ENCODE measurements at regions not wholly inside any gene's neighbourhood (a gene's known extent, or its start where the extent isn't known, plus 50 kb on each side); places are given as distances from the start of the nearest gene placed in this dataset.
"Not testable (repeated sequence)": the region's sequence is repeated elsewhere in the genome, so short reads cannot be mapped to it uniquely, and the experiment has no call there.

- no peaks in the 10 kb centered on the region for H3K4me1 ChIP-seq
- intact Hi-C loops (cut with DNase I) = no loop called here
- DNase-seq (no peak), ATAC-seq (no peak)
- H3K36me3 ChIP-seq = no peaks in the 10 kb centered on the region
- no peaks in the 10 kb centered on the region for H3K9me3 ChIP-seq
- no peak overlapping the region for H3K27ac ChIP-seq
- H3K4me3 ChIP-seq = no peak overlapping the region
- TF ChIP-seq CTCF (IDR thresholded peaks at IDR 0.05) = no peak
- H3K27me3 ChIP-seq (ENCODE audit: low read depth) = no peaks in the 10 kb centered on the region
Measured at GRCh38 chr2:180890781-180891180, 89.6 kb upstream of the UBE2E3 start.

- DNase-seq (no peak), ATAC-seq (no peak)
- Histone ChIP-seq H3K36me3 (no peaks in the 10 kb centered on the region), H3K9me3 (peaks cover 5% of the 10 kb centered on the region), H3K4me1 (no peaks in the 10 kb centered on the region), H3K4me3 (no peak overlapping the region), H3K27ac (no peak overlapping the region), H3K27me3 (ENCODE audit: low read depth) (no peaks in the 10 kb centered on the region)
- intact Hi-C loops (cut with DNase I) = no loop called here
- TF ChIP-seq CTCF (IDR thresholded peaks at IDR 0.05) = no peak
Measured at GRCh38 chr2:180882959-180883358, 97.4 kb upstream of the UBE2E3 start.

GRCh38 chr2:180876506-180876905 lies 103.9 kb upstream of the UBE2E3 start:
- intact Hi-C loops (cut with DNase I) = no loop called here
- H3K4me1 ChIP-seq = no peaks in the 10 kb centered on the region

GRCh38 chr2:180873219-180873618 lies 107.2 kb upstream of the UBE2E3 start:
- Histone ChIP-seq H3K9me3 (no peaks in the 10 kb centered on the region), H3K36me3 (no peaks in the 10 kb centered on the region), H3K4me1 (no peaks in the 10 kb centered on the region), H3K4me3 (no peak overlapping the region), H3K27ac (no peak overlapping the region), H3K27me3 (ENCODE audit: low read depth) (no peaks in the 10 kb centered on the region)
- no peak for DNase-seq
- TF ChIP-seq CTCF (IDR thresholded peaks at IDR 0.05) = no peak
- intact Hi-C loops (cut with DNase I) = no loop called here
- ATAC-seq = no peak

More at GRCh38 chr2:180876506-180876905, 103.9 kb upstream of the UBE2E3 start:
- Histone ChIP-seq H3K4me3 (no peak overlapping the region), H3K36me3 (no peaks in the 10 kb centered on the region), H3K9me3 (peaks cover 5% of the 10 kb centered on the region), H3K27me3 (ENCODE audit: low read depth) (no peaks in the 10 kb centered on the region), H3K27ac (no peak overlapping the region)
- DNase-seq (no peak), ATAC-seq (no peak)
- no peak for TF ChIP-seq CTCF (IDR thresholded peaks at IDR 0.05)

GRCh38 chr2:180872781-180873180 lies 107.6 kb upstream of the UBE2E3 start:
- H3K9me3 ChIP-seq; H3K36me3 ChIP-seq; H3K27me3 ChIP-seq (ENCODE audit: low read depth); H3K27ac ChIP-seq; H3K4me3 ChIP-seq; DNase-seq; ATAC-seq; intact Hi-C loops (cut with DNase I); H3K4me1 ChIP-seq: not testable (repeated sequence)

GRCh38 chr2:180872255-180872654 lies 108.2 kb upstream of the UBE2E3 start:
- Histone ChIP-seq H3K4me1 (no peaks in the 10 kb centered on the region), H3K4me3 (no peak overlapping the region), H3K36me3 (no peaks in the 10 kb centered on the region), H3K27ac (no peak overlapping the region), H3K9me3 (no peaks in the 10 kb centered on the region), H3K27me3 (ENCODE audit: low read depth) (no peaks in the 10 kb centered on the region)
- ATAC-seq (no peak), DNase-seq (no peak)
- no peak for TF ChIP-seq CTCF (IDR thresholded peaks at IDR 0.05)
- intact Hi-C loops (cut with DNase I) = no loop called here
